ENCODE measurements at regions not wholly inside any gene's neighbourhood (a gene's known extent, or its start where the extent isn't known, plus 50 kb on each side); places are given as distances from the start of the nearest gene placed in this dataset.

GRCh38 chr2:150011161-150011730 is 423.7 kb upstream of the MMADHC start:
- Histone ChIP-seq H3K4me3 (ENCODE audit: low read length, poor library complexity, severe bottlenecking) (no peak overlapping the region), H3F3A (ENCODE audit: low read depth) (no peaks in the 10 kb centered on the region), H4K20me1 (ENCODE audit: insufficient read depth, low read length, poor library complexity, severe bottlenecking) (no peaks in the 10 kb centered on the region), H3K9ac (ENCODE audit: low read depth, low read length, poor library complexity, severe bottlenecking) (no peak overlapping the region), H3K4me1 (ENCODE audit: insufficient read depth, low read length, poor library complexity, severe bottlenecking) (no peaks in the 10 kb centered on the region), H3K27me3 (ENCODE audit: insufficient read depth, low read length, poor library complexity, severe bottlenecking) (no peaks in the 10 kb centered on the region), H3K9me2 (replicated peaks; ENCODE audit: low read depth, low read length) (no peaks in the 10 kb centered on the region; the same call in 1 of the 2 replicates), H3K9me3 (ENCODE audit: insufficient read depth, low read depth, low read length) (no peaks in the 10 kb centered on the region), H3K79me2 (ENCODE audit: insufficient read depth, low read length) (no peaks in the 10 kb centered on the region), H3K4me2 (ENCODE audit: low read depth, low read length, poor library complexity, severe bottlenecking) (no peak overlapping the region), H3K36me3 (ENCODE audit: insufficient read depth, low read length) (no peaks in the 10 kb centered on the region), H2AFZ (ENCODE audit: low read length) (no peak overlapping the region)
- TF ChIP-seq EZH2phosphoT487 (IDR thresholded peaks at IDR 0.05; ENCODE audit: borderline replicate concordance) = no peak
- no peak for TF ChIP-seq CTCF (conservative IDR thresholded peaks at IDR 0.05; ENCODE audit: low read length)

GRCh38 chr2:150008901-150009300 is 421.3 kb upstream of the MMADHC start:
- H3F3A ChIP-seq (ENCODE audit: low read depth) = no peaks in the 10 kb centered on the region
- H3K27me3 ChIP-seq (ENCODE audit: insufficient read depth, low read length, poor library complexity, severe bottlenecking) = no peaks in the 10 kb centered on the region
- H4K20me1 ChIP-seq (ENCODE audit: insufficient read depth, low read length, poor library complexity, severe bottlenecking) = no peaks in the 10 kb centered on the region
- TF ChIP-seq EZH2phosphoT487 (IDR thresholded peaks at IDR 0.05; ENCODE audit: borderline replicate concordance) = no peak
- no peak for TF ChIP-seq CTCF (conservative IDR thresholded peaks at IDR 0.05; ENCODE audit: low read length)
- H2AFZ ChIP-seq (ENCODE audit: low read length) = 0 out of 2 replicates have a peak overlapping the region, but pooled peaks have one; percentile 28
- no peak overlapping the region for H3K9ac ChIP-seq (ENCODE audit: low read depth, low read length, poor library complexity, severe bottlenecking)
- no peaks in the 10 kb centered on the region for H3K79me2 ChIP-seq (ENCODE audit: insufficient read depth, low read length)
- H3K36me3 ChIP-seq (ENCODE audit: insufficient read depth, low read length) = no peaks in the 10 kb centered on the region
- no peak overlapping the region for H3K4me3 ChIP-seq (ENCODE audit: low read length, poor library complexity, severe bottlenecking)
- no peaks in the 10 kb centered on the region for H3K9me3 ChIP-seq (ENCODE audit: insufficient read depth, low read depth, low read length)
- H3K4me2 ChIP-seq (ENCODE audit: low read depth, low read length, poor library complexity, severe bottlenecking) = no peak overlapping the region
- H3K4me1 ChIP-seq (ENCODE audit: insufficient read depth, low read length, poor library complexity, severe bottlenecking) = no peaks in the 10 kb centered on the region
- H3K9me2 ChIP-seq (replicated peaks; ENCODE audit: low read depth, low read length) = no peaks in the 10 kb centered on the region; the same call in 1 of the 2 replicates

- Histone ChIP-seq H3K4me1 (ENCODE audit: insufficient read depth, low read length, poor library complexity, severe bottlenecking) (no peaks in the 10 kb centered on the region), H3F3A (ENCODE audit: low read depth) (no peaks in the 10 kb centered on the region), H3K79me2 (ENCODE audit: insufficient read depth, low read length) (no peaks in the 10 kb centered on the region), H3K9me2 (replicated peaks; ENCODE audit: low read depth, low read length) (no peaks in the 10 kb centered on the region), H3K27me3 (ENCODE audit: insufficient read depth, low read length, poor library complexity, severe bottlenecking) (no peaks in the 10 kb centered on the region), H2AFZ (ENCODE audit: low read length) (no peak overlapping the region), H3K4me2 (ENCODE audit: low read depth, low read length, poor library complexity, severe bottlenecking) (no peak overlapping the region), H3K36me3 (ENCODE audit: insufficient read depth, low read length) (no peaks in the 10 kb centered on the region), H3K9ac (ENCODE audit: low read depth, low read length, poor library complexity, severe bottlenecking) (no peak overlapping the region), H3K4me3 (ENCODE audit: low read length, poor library complexity, severe bottlenecking) (no peak overlapping the region), H3K9me3 (ENCODE audit: insufficient read depth, low read depth, low read length) (no peaks in the 10 kb centered on the region), H4K20me1 (ENCODE audit: insufficient read depth, low read length, poor library complexity, severe bottlenecking) (no peaks in the 10 kb centered on the region)
- TF ChIP-seq CTCF (conservative IDR thresholded peaks at IDR 0.05; ENCODE audit: low read length) = no peak
- no peak for TF ChIP-seq EZH2phosphoT487 (IDR thresholded peaks at IDR 0.05; ENCODE audit: borderline replicate concordance)
Measured at GRCh38 chr2:150007815-150008430, 420.3 kb upstream of the MMADHC start.

Data from Loucy (cell line).